Body of pancreas (tissue), 4 donors: ENCODE measurements at regions not wholly inside any gene's neighbourhood (a gene's known extent, or its start where the extent isn't known, plus 50 kb on each side); places are given as distances from the start of the nearest gene placed in this dataset.

Experiments used
- POLR2A ChIP-seq, 3 donors: fragments of 450-650 bp; IDR thresholded peaks; one replicate each; pipeline ENCODE4 v1.6.1; 2016; ENCODE audit warnings: antibody characterized with exemption in 3 of 3, mild to moderate bottlenecking in 2 of 3
- TF ChIP-seq, protein P1 (sequence below), 7 experiments: fragments of 450-650 bp in 4 of 7; fragments of 200-600 bp in 3 of 7; sonication (generic) in 3 of 7; IDR thresholded peaks; one replicate each; pipeline ENCODE4 v1.5.1; 2016 to 2019; ENCODE audit warnings: antibody characterized with exemption in 7 of 7

DNA sequence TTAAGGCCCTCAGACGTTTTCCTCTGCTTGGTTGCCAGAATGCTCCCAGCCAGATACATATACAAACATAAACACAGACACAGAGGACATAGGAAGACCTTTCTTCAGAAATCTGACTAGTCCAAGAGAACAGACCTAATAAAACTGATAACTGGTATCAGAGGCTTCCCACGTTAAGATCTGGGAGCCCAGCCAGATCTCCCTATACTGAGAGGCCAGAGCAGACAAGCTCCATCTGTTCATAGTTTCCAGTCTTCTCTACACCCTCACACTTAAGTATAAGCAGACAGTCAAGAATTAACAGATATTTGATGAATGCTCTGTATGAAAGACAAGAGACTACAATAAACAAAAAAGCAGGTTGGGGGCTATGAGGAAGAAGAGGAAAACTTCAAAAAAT is 240.5 kb upstream of the CHAC2 start:
- no peak for TF ChIP-seq POLR2A (IDR thresholded peaks at IDR 0.05)
- TF ChIP-seq, protein P1, sequence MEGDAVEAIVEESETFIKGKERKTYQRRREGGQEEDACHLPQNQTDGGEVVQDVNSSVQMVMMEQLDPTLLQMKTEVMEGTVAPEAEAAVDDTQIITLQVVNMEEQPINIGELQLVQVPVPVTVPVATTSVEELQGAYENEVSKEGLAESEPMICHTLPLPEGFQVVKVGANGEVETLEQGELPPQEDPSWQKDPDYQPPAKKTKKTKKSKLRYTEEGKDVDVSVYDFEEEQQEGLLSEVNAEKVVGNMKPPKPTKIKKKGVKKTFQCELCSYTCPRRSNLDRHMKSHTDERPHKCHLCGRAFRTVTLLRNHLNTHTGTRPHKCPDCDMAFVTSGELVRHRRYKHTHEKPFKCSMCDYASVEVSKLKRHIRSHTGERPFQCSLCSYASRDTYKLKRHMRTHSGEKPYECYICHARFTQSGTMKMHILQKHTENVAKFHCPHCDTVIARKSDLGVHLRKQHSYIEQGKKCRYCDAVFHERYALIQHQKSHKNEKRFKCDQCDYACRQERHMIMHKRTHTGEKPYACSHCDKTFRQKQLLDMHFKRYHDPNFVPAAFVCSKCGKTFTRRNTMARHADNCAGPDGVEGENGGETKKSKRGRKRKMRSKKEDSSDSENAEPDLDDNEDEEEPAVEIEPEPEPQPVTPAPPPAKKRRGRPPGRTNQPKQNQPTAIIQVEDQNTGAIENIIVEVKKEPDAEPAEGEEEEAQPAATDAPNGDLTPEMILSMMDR (IDR thresholded peaks at IDR 0.05), result no peak
